ENCODE measurements at regions not wholly inside any gene's neighbourhood (a gene's known extent, or its start where the extent isn't known, plus 50 kb on each side); places are given as distances from the start of the nearest gene placed in this dataset.

- no peak for TF ChIP-seq CTCF (conservative IDR thresholded peaks at IDR 0.05)
- Histone ChIP-seq H2BK5ac (ENCODE audit: insufficient read length, low read length) (no peak overlapping the region), H4K20me1 (ENCODE audit: control insufficient read depth, insufficient read depth, insufficient read length) (no peaks in the 10 kb centered on the region), H2BK12ac (ENCODE audit: insufficient read length, low read depth, low read length) (no peak overlapping the region), H3K79me1 (ENCODE audit: insufficient read depth, low read depth, low read length, poor library complexity, severe bottlenecking) (no peaks in the 10 kb centered on the region), H3K56ac (ENCODE audit: insufficient read length, low read depth, low read length) (no peak overlapping the region), H3K79me2 (ENCODE audit: insufficient read depth, low read length) (no peaks in the 10 kb centered on the region), H4K8ac (replicated peaks; ENCODE audit: insufficient read length, low read depth, low read length) (no peak overlapping the region), H3T11ph (ENCODE audit: low read length) (no peak overlapping the region), H3K18ac (ENCODE audit: insufficient read length, low read depth, low read length) (no peak overlapping the region), H2AK5ac (ENCODE audit: insufficient read length, low read length) (no peak overlapping the region), H3K27me3 (ENCODE audit: insufficient read depth, low read length) (no peaks in the 10 kb centered on the region), H2AFZ (ENCODE audit: low read length) (no peak overlapping the region), H2BK15ac (ENCODE audit: low read depth, low read length) (no peak overlapping the region), H4K5ac (ENCODE audit: insufficient read length, low read depth, low read length) (no peak overlapping the region), H3K4ac (ENCODE audit: low read depth, low read length) (no peak overlapping the region), H3K4me2 (ENCODE audit: insufficient read depth, insufficient read length, low read length) (no peak overlapping the region), H3K23ac (ENCODE audit: insufficient read length, low read depth, low read length) (no peak overlapping the region), H3K23me2 (ENCODE audit: insufficient read length, low read depth, low read length, poor library complexity, severe bottlenecking) (no peaks in the 10 kb centered on the region), H2BK120ac (ENCODE audit: low read depth, low read length, poor library complexity, severe bottlenecking) (no peak overlapping the region), H2BK20ac (ENCODE audit: low read depth, low read length, poor library complexity, severe bottlenecking) (no peak overlapping the region), H3K14ac (ENCODE audit: insufficient read depth, low read length) (no peak overlapping the region), H3K9me3 (ENCODE audit: control insufficient read depth, low read depth, low read length) (no peaks in the 10 kb centered on the region), H3K9ac (ENCODE audit: extremely low read depth, insufficient read length, low read length) (no peak overlapping the region), H4K91ac (ENCODE audit: insufficient read length, low read depth, low read length) (no peak overlapping the region), H3K4me1 (ENCODE audit: insufficient read depth, low read length) (no peaks in the 10 kb centered on the region), H3K27ac (ENCODE audit: insufficient read length, low read depth, low read length) (no peak overlapping the region)
- no peak for DNase-seq
- Mint-ChIP-seq H3K36me3 (ENCODE audit: insufficient read depth in 1 of 3, low read depth in 3 of 3) (no peaks in the 10 kb centered on the region), H3K4me3 (no peak overlapping the region), H3K27me3 (ENCODE audit: low read depth) (peaks cover 65% of the 10 kb centered on the region), H3K27ac (no peak overlapping the region), H3K4me1 (peaks cover 10 to 15% of the 10 kb centered on the region in 2 experiments), H3K9me3 (no peaks in the 10 kb centered on the region; a peak in 1 of 5 replicates)
- WGBS (ENCODE audit: extremely low coverage, insufficient read length, low lambda C conversion rate): no CpG with 5 or more reads among the region's 13 CpGs
These were observed 141.9 kb downstream of the IGLL1 start for GRCh38 chr22:23438216-23438615.

Measured in H9 (cell line).